Neural cell (in vitro differentiated cells): ENCODE measurements at regions not wholly inside any gene's neighbourhood (a gene's known extent, or its start where the extent isn't known, plus 50 kb on each side); places are given as distances from the start of the nearest gene placed in this dataset.

ENCODE experiments used
- H2AFZ ChIP-seq: fragments of 200-600, 300-800 bp; sonication (generic), shearing (Covaris generic); 2 replicates; pipeline ENCODE4 v1.6.0; 2014; ENCODE audit warnings: low read depth, mild to moderate bottlenecking, antibody characterized with exemption, low read length, moderate library complexity
- H3F3A ChIP-seq: fragments of 200-600 bp; shearing (Covaris generic); 2 replicates; pipeline ENCODE4 v1.6.1; 2016; ENCODE audit warnings: mild to moderate bottlenecking, moderate library complexity, mixed read lengths, antibody characterized with exemption, low read length; ENCODE audit not compliant: insufficient read depth, poor library complexity, severe bottlenecking
- H3K27ac ChIP-seq: fragments of 200-600, 300-800 bp; sonication (generic), shearing (Covaris generic); 2 replicates; pipeline ENCODE4 v1.5.1; 2014; ENCODE audit warnings: mild to moderate bottlenecking, low read length, moderate library complexity
- H3K27me3 ChIP-seq: fragments of 300-800, 200-600 bp; sonication (generic), shearing (Covaris generic); 2 replicates; pipeline ENCODE4 v1.6.0; 2014; ENCODE audit warnings: mild to moderate bottlenecking, low read depth, low read length, moderate library complexity; ENCODE audit not compliant: insufficient read depth
- H3K36me3 ChIP-seq: fragments of 300-800, 200-600 bp; sonication (generic), shearing (Covaris generic); 2 replicates; pipeline ENCODE4 v1.5.1; 2014; ENCODE audit warnings: mild to moderate bottlenecking, antibody characterized with exemption, low read length, moderate library complexity; ENCODE audit not compliant: insufficient read depth
- H3K4me2 ChIP-seq: fragments of 300-800, 200-600 bp; sonication (generic), shearing (Covaris generic); 2 replicates; pipeline ENCODE4 v1.6.0; 2014; ENCODE audit warnings: mild to moderate bottlenecking, low read length
- H3K4me3 ChIP-seq: fragments of 300-800, 200-600 bp; sonication (generic), shearing (Covaris generic); 2 replicates; pipeline ENCODE4 v1.5.1; 2014; ENCODE audit warnings: mild to moderate bottlenecking, low read length, moderate library complexity
- H3K79me2 ChIP-seq: fragments of 200-600 bp; shearing (Covaris generic); replicated peaks from 2 replicates; pipeline ENCODE4 v1.6.0; 2014; ENCODE audit warnings: mild to moderate bottlenecking, low read length, moderate library complexity; ENCODE audit not compliant: insufficient read depth
- H3K9ac ChIP-seq: fragments of 300-800, 200-600 bp; sonication (generic), shearing (Covaris generic); 2 replicates; pipeline ENCODE4 v1.6.1; 2016; ENCODE audit warnings: mild to moderate bottlenecking, low read length, mixed read lengths
- H3K9me2 ChIP-seq: fragments of 200-600 bp; shearing (Covaris generic); 2 replicates; pipeline ENCODE4 v1.6.1; 2016; ENCODE audit warnings: mild to moderate bottlenecking, low read length, mixed read lengths; ENCODE audit not compliant: insufficient read depth
- H3K9me3 ChIP-seq: fragments of 200-600, 300-800 bp; sonication (generic), shearing (Covaris generic); 2 replicates; pipeline ENCODE4 v1.6.1; 2016; ENCODE audit warnings: mild to moderate bottlenecking, mixed run types, low read length, moderate library complexity, mixed read lengths
- H4K20me1 ChIP-seq: fragments of 200-600 bp; shearing (Covaris generic); 2 replicates; pipeline ENCODE4 v1.6.1; 2016; ENCODE audit warnings: mild to moderate bottlenecking, mixed run types; ENCODE audit not compliant: insufficient read depth
- CTCF ChIP-seq: fragments of 450-650 bp; IDR thresholded peaks from 2 replicates; pipeline ENCODE4 v1.5.1; 2014; ENCODE audit warnings: antibody characterized with exemption, mild to moderate bottlenecking, moderate library complexity; ENCODE audit not compliant: poor library complexity, severe bottlenecking
- EP300 ChIP-seq: fragments of 450-650 bp; conservative IDR thresholded peaks from 2 replicates; pipeline ENCODE4 v1.6.1; 2014; ENCODE audit warnings: antibody characterized with exemption, mild to moderate bottlenecking, moderate library complexity; ENCODE audit not compliant: poor library complexity, severe bottlenecking
- EZH2 ChIP-seq: fragments of 200-600, 300-800 bp; shearing (Covaris generic), sonication (generic); IDR thresholded peaks from 2 replicates; pipeline ENCODE4 v1.6.1; 2014; ENCODE audit warnings: antibody characterized with exemption, low read length, borderline replicate concordance, mild to moderate bottlenecking; ENCODE audit not compliant: insufficient read depth, poor library complexity, severe bottlenecking
- MXI1 ChIP-seq: fragments of 450-650 bp; conservative IDR thresholded peaks from 2 replicates; pipeline ENCODE4 v1.6.1; 2014; ENCODE audit warnings: antibody characterized with exemption, mild to moderate bottlenecking; ENCODE audit not compliant: poor library complexity, severe bottlenecking
- POLR2AphosphoS5 ChIP-seq: IDR thresholded peaks from 2 replicates; pipeline ENCODE4 v1.6.1; 2012
- RAD21 ChIP-seq: fragments of 450-650 bp; conservative IDR thresholded peaks from 2 replicates; pipeline ENCODE4 v1.6.1; 2014; ENCODE audit warnings: antibody characterized with exemption, mild to moderate bottlenecking, moderate library complexity
- REST ChIP-seq: IDR thresholded peaks from 2 replicates; pipeline ENCODE4 v1.6.1; 2012; ENCODE audit warnings: borderline replicate concordance
- SMC3 ChIP-seq: fragments of 450-650 bp; conservative IDR thresholded peaks from 2 replicates; pipeline ENCODE4 v1.6.1; 2014; ENCODE audit warnings: antibody characterized with exemption, mild to moderate bottlenecking, moderate library complexity; ENCODE audit not compliant: poor library complexity
- TAF1 ChIP-seq: IDR thresholded peaks from 2 replicates; pipeline ENCODE4 v1.6.1; 2012; ENCODE audit warnings: low read depth

DNA sequence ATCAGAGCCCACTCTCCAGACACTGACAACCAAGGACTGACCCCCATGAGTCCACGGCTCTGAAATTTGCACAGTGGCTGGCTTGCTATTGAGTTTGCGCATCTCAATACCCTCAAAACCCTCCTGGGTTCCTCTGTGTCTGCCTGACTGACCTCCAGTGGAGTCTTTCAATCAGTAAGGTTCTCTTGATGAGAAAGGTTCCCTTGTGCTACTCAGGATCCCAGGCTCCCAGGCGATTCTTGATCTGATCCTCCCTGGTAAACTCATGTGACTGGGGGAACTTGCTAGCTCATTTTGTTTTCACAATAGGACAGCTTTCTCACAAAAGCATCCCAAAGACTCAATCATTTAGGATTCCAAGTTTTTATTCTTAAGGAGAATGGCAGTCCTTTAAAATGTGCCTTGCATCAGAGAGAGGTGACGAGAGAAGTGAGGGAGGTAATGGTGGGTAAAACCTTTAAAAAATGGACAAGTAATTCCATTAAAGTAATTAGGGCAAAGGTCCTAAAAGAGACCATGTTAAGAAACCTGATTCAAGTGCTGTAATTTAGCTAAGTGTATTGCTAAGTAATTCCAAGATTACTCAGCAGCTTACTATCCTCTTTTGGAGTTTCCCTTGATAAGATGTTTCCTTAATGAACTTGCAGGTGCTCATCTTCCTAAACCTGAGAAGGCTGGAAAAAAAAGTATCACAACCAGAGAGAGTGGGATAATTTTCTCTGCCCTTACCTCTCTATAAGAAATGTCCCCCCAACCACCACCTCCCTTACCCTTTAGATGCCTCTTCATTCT is 304.7 kb upstream of the SGK1 start:
- H2AFZ ChIP-seq = no peak overlapping the region
- H3K36me3 ChIP-seq = no peaks in the 10 kb centered on the region
- no peak overlapping the region for H3K9ac ChIP-seq
- no peaks in the 10 kb centered on the region for H3K9me3 ChIP-seq
- H3K4me2 ChIP-seq = no peak overlapping the region
- no peak overlapping the region for H3K27ac ChIP-seq
- no peaks in the 10 kb centered on the region for H3K27me3 ChIP-seq
- no peaks in the 10 kb centered on the region for H4K20me1 ChIP-seq
- no peak for TF ChIP-seq POLR2AphosphoS5
- TF ChIP-seq EZH2 = no peak
- no peak for TF ChIP-seq CTCF
- no peak for TF ChIP-seq EP300
- H3K9me2 ChIP-seq = no peaks in the 10 kb centered on the region
- H3K79me2 ChIP-seq = no peaks in the 10 kb centered on the region
- H3K4me3 ChIP-seq = no peak overlapping the region
- H3F3A ChIP-seq = no peaks in the 10 kb centered on the region

DNA sequence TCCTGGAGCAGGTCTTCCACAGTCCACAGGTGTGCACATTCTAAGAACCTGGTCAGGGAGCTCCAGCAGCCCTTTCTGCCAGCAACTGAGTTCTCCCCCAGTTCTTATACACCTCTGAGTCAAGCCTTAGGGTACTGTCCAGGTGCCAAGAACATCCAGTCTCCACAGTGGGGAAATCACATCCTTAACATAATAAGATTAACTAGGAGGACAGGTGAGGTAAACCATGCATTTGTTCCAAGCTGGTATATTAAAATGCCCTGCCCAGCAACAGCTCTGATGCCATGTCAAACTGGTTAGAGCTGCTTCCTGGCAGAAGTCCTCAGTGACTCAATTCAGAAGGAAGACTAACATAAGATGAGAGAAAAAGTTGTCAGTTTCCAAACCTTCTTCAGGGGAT is 303.9 kb upstream of the SGK1 start:
- no peak for TF ChIP-seq CTCF
- TF ChIP-seq SMC3 = no peak
- no peak for TF ChIP-seq TAF1
- no peak for TF ChIP-seq POLR2AphosphoS5
- TF ChIP-seq REST = no peak
- TF ChIP-seq MXI1 = no peak
- TF ChIP-seq EZH2 = no peak
- no peak for TF ChIP-seq RAD21
- TF ChIP-seq EP300 = no peak
- H3K27ac ChIP-seq = no peak overlapping the region

More for the DNA sequence above, 303.9 kb upstream of the SGK1 start:
- Histone ChIP-seq H3K9me3 (no peaks in the 10 kb centered on the region), H3K27me3 (no peaks in the 10 kb centered on the region), H2AFZ (no peak overlapping the region), H3K4me3 (no peak overlapping the region), H3F3A (no peaks in the 10 kb centered on the region), H3K36me3 (no peaks in the 10 kb centered on the region), H3K79me2 (no peaks in the 10 kb centered on the region), H3K9me2 (no peaks in the 10 kb centered on the region), H3K9ac (no peak overlapping the region), H4K20me1 (no peaks in the 10 kb centered on the region), H3K4me2 (no peak overlapping the region)
